ENCODE measurements at regions not wholly inside any gene's neighbourhood (a gene's known extent, or its start where the extent isn't known, plus 50 kb on each side); places are given as distances from the start of the nearest gene placed in this dataset.

DNA sequence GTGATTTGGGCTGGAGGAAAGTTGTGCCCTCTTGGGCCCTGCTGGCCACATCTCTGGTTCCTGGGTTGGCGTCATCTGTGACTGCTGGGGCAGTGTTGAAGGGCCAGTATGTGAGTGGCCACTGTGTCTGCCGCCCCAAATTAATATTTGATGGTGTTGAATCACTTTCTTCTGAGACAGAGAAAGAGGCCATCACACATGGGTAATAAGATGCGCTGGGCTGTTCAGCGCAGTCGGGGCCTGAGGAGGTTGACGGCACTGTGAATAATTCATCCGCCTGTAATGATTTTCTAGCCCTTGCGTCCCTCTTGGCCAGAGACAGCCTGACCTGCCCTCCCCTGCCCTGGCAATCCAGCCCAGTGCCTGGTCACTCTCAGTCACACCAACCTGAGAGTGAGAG is 56.2 kb upstream of the BEGAIN start:
- TF ChIP-seq, protein P1, sequence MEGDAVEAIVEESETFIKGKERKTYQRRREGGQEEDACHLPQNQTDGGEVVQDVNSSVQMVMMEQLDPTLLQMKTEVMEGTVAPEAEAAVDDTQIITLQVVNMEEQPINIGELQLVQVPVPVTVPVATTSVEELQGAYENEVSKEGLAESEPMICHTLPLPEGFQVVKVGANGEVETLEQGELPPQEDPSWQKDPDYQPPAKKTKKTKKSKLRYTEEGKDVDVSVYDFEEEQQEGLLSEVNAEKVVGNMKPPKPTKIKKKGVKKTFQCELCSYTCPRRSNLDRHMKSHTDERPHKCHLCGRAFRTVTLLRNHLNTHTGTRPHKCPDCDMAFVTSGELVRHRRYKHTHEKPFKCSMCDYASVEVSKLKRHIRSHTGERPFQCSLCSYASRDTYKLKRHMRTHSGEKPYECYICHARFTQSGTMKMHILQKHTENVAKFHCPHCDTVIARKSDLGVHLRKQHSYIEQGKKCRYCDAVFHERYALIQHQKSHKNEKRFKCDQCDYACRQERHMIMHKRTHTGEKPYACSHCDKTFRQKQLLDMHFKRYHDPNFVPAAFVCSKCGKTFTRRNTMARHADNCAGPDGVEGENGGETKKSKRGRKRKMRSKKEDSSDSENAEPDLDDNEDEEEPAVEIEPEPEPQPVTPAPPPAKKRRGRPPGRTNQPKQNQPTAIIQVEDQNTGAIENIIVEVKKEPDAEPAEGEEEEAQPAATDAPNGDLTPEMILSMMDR (IDR thresholded peaks at IDR 0.05) = no peak
- no peak for TF ChIP-seq POLR2A (IDR thresholded peaks at IDR 0.05)
